ENCODE measurements at regions not wholly inside any gene's neighbourhood (a gene's known extent, or its start where the extent isn't known, plus 50 kb on each side); places are given as distances from the start of the nearest gene placed in this dataset.

DNA sequence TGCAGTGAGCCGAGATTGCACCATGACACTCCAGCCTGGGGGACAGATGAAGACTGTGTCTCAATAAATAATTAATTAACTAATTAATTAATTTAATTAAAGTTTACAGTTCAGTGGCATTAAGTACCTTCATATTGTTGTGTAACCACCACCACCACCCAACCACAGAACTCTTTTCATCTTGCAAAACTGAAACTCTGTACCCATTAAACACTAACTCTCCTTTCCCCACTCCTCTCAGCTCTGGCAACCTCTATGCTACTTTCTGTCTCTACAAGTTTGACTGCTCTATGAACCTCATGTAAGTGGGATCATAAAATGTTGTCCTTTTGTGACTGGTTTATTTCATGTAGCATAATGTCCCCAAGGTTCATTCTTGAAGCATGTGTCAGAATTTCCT lies 259.3 kb upstream of the MDFIC2 start:
- FAIRE-seq (no peak), DNase-seq (ENCODE audit: low spot score) (no peak)

DNA sequence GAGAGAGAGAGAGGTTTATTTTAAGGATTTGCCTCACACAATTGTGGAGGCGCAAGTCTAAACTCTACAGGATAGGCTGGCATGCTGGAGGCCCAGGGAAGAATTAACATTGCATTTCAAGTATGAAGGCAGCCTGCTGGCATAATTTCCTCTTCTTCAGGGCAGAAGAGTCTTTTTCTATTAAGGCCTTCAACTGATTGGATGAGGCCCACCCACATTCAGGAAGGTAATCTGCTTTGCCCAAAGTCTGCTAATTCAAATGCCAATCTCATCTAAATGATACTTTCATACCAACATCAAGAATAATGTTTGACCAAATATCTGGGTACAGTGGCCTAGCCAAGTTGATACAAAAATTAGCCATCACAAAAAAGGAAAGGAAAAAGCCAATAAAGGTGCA lies 258.1 kb upstream of the MDFIC2 start:
- DNase-seq (ENCODE audit: low spot score) (no peak), FAIRE-seq (no peak)

DNA sequence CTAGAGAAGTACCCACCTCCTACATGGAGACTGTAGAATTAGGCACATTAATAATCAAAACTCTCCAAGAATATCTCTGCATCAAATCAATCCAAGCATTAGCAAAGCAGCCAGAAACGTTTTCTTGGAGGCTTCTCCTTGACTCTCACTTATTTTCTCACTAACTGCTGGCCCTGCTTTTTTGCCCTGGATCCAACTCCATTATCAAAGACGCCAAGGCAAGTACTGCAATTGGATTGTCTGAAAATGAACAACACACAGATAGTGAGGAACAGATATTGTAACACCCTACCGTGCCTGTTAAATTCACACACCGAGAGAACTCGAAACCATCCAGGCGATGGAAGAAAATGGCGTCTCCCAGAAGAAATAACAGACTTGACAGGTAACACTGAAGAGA lies 256.2 kb upstream of the MDFIC2 start:
- no peak for FAIRE-seq
- no peak for DNase-seq (ENCODE audit: low spot score)

DNA sequence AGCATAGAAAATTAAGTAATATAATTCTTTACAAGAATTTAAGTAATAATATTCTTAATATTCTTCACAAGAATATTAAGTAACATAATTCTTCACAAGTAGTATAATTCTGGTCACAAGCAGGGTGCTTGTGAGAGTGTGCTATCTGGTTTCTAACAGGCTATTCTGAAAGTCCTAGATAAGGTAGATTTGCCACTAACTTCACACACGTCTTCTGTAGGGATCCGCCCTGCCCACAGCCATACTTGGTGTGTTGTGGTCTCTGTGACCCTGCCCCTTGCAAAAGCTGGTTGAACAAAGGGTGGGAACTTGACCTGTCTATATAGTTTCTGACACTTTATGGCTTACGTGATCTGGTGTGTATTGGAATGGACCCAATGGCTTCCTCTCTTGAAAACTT lies 253.4 kb upstream of the MDFIC2 start:
- no peak for DNase-seq (ENCODE audit: low spot score)
- FAIRE-seq: no peak

DNA sequence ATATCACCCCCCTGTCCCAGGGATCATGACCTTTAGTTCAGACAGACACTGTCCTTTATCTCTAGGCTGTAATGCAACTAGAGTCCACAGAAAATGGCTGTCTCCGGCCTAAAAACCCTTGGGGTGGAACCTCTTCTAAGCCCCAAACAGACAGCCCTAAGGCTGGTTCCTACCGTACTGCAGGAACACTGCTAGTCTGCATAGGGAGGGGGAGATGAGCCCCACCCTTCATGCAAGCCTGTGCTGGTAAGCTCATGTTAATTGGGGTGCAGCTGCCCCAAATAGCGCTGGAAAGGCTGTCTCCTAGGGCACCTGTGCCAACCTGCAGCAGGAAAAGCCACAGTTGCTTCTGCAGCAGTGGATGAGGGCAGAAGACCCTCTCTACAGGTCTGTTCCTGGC lies 252.1 kb upstream of the MDFIC2 start:
- FAIRE-seq: no peak

DNA sequence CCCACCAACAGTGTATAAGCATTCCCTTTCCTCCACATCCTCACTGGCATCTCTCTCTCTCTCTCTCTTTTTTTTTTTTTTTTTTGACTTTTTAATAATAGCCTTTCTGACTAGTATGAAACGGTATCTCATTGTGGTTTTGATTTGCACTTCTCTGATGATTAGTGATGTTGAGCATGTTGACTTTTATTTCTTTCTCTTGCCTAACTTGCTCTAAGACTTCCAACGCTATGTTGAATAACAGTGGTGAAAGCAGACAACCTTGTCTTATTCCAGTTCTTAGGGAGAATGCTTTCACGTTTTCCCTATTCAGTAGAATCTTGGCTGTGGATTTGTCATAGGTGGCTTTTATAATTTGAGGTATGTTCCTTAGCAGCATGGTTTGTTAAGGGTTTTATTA lies 249.4 kb upstream of the MDFIC2 start:
- DNase-seq (ENCODE audit: low spot score) (no peak), FAIRE-seq (no peak)

More for the DNA sequence above, 252.1 kb upstream of the MDFIC2 start:
- no peak for DNase-seq (ENCODE audit: low spot score)

DNA sequence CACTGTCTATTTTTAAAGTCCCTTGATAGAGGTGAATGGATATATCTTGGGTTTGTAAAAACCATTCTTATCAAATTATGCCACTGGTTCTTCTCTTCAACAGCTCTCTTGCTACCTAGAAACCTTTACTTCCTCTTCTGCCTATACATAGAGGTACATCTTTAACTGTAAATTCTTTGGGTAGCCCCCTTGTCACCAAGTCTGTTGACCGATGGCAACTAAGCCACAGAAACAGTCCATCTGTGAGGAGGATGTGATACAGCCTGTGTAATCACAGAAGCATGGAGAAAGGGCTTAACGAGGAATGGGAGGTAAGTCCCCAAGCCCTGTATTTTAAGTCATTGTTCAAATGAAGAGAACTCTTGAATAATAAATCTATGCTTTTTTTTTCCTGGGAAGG lies 246.5 kb upstream of the MDFIC2 start:
- DNase-seq (ENCODE audit: low spot score) (no peak), FAIRE-seq (no peak)

DNA sequence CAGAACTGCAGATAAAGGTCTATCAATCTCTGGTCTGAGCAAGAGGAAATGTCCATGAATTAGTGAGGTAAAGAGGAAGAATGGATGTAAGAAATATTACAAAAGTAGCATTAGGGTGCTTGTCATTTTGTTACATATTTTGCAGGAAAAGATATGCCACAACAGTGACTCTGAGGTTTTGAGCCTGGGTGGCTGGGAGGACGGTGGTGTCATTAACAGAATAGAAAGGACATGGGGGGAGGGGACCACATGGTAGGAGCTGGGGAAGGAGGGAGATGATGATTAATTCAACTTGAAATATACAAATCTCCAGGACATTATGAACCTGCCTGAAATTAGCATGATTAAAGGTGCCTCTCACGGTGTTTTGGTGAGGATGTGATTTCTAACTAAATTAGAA lies 245.5 kb upstream of the MDFIC2 start:
- FAIRE-seq: no peak
- no peak for DNase-seq (ENCODE audit: low spot score)

DNA sequence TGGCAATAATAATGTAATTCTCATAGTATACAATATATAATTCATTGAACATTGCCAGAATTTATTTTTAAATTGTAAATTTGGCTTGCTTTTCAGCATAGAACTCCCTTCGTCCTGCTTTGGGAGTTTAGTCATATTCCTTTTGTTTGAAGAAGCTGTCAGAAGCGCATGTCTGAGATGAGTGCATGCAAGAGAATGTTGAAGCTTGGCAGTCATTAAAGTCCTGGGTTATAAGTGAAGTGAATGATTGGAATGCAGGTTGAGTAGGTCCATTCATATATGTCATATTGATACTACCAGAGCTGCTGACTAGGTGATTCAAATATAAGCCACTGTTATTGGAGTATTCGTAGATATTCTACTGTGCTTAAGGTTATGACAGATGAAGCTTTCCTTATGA lies 243.6 kb upstream of the MDFIC2 start:
- DNase-seq (ENCODE audit: low spot score): no peak
- no peak for FAIRE-seq

DNA sequence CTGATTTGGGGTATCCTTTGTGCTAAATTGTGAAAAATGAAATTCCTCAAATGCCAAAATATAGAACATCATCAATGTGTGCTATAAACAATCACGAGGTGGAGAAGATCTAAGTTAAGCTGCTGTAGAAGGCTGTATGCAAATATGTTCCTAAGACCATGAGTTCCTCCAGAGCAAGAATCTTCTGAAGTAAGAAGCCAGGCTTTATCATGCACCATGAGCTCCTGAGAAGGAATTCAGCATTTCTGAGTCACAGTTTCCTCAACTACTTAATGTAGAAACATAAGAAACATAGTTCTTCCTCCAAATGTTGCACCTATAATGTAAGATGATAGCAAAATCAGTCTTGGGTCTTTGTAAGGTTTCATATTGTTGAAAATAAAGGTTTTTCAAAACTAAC lies 241.7 kb upstream of the MDFIC2 start:
- DNase-seq (ENCODE audit: low spot score): no peak
- FAIRE-seq: no peak

DNA sequence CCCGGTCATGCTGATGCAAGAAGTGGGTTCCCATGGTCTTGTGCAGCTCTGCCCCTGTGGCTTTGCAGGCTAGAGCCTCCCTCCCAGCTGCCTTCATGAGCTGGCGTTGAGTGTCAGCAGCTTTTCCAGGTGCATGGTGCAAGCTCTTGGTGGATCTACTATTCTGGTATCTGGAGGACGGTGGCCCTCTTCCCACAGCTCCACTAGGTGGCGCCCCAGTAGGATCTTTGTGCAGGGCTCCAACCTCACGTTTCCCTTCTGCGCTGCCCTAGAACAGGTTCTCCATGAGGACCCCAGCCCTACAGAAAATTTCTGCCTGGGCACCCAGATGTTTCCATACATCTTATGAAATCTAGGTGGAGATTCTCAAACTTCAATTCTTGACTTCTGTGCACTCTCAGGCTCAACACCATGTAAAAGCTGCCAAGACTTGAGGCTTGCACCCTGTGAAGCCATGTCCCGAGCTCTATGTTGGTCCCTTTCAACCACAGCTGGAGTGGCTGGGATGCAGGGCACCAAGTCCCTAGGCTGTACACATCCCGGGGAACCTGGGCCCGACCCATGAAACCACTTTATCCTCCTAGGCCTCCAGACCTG lies 238.4 kb upstream of the MDFIC2 start:
- peak; percentile 10 for DNase-seq (ENCODE audit: low spot score)
- FAIRE-seq: no peak

DNA sequence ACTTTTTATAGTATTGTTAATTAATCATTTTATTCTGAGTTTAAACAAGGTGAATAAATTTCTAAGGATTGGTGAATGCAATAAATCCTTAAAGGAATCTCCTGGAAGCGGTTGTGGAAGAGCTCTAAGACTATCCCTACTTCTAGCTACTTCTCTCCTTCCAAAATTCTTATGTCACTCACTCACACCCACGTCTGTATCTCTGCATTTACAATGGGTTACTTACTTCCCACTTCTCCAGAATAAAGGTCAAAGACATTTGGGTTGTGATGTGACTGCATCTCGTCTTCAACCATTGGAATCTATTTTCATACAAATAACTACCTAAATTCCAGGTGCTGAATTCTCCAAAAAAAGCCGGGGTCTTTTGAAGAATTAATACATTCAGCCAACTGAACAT lies 234.2 kb upstream of the MDFIC2 start:
- DNase-seq (ENCODE audit: low spot score) (no peak), FAIRE-seq (no peak)

DNA sequence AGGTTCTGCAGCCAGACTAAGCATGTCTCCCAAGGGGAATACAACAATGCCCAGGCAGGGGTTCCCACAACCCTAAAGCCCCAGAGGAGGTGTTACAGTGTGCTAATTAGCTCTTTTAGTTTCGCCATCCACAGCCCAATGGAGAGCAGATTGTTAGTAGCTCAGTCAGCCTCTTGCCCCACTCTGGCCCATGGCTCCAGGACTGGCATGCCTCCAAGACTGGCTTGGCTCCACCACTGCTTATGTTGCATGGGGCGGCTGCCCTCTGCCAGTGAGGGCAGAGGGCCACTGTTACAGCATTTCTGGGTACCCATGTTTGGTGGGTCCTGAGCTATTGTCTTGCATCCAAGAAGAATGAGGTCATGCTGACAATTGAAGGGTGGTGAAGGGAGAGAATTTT lies 231.1 kb upstream of the MDFIC2 start:
- FAIRE-seq: no peak

DNA sequence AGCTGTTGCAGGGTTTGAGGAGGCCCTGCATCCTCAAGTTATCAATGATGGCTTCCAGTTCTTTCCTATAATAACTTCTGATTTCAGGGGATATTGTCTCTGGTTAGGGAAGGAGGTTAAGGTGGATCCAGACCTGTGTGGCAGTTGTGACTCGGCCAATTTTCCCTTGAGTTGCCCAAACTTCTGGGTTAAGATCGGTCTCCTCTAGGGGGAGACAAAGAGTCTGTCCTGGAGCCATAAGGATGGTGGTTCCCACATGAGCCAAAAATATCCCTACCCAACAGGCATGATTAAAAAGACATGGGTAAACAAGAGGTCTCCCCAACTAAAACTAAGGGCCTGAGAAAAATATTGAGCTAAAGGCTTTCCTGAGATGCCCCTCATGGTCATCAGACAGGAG lies 227.5 kb upstream of the MDFIC2 start:
- FAIRE-seq: no peak
- no peak for DNase-seq (ENCODE audit: low spot score)

More for the DNA sequence above, 231.1 kb upstream of the MDFIC2 start:
- no peak for DNase-seq (ENCODE audit: low spot score)

DNA sequence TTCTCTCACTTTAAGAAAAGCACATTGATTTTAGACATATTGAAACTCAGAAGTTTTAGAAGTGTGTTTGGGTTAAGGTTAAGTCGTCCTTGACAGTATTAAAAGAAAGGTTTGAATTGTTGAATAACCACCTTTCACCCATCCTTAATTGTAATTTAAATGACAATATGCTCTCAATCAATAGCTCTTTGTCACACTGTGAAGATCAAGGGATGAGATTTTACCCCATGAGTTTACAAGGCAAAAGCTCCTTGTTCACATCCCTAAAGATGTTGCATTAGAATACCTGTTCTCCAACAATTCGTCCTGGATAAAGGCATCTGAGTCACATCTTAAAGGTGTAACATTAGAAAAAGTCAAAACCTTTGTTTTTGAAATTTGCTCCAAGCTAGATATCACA lies 220.4 kb upstream of the MDFIC2 start:
- DNase-seq (ENCODE audit: low spot score): no peak
- no peak for FAIRE-seq

DNA sequence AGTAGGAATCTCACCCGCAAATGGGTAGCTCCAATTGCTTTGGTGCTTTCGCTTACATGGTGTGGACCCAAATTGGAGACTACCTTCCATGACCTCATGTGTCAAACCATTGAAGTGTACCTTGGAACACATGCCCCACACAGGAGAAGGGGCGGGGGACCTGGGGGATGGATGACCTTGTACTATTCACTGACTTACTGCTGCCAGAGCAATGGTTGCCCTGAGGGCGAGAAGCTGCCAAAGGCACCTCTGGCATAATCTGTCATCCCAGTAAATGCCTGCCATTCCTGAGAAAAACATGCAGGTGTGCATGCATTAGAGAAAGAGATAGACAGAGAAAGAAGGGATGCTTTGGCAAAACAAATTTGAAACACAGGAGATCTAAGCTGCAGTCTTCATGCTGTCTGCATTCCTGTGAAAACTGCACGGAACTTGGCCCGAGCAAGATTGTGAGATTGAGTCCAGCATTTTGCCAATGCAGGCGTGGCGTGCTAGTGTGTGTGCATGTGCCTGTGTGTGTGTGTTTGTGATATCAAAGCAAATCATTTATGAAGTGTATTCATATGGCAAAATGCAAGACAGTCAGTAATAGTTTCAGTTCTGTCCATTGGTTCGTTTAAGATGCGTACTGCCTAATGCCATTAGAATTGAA lies 219.5 kb upstream of the MDFIC2 start:
- DNase-seq (ENCODE audit: low spot score): no peak
- no peak for FAIRE-seq

DNA sequence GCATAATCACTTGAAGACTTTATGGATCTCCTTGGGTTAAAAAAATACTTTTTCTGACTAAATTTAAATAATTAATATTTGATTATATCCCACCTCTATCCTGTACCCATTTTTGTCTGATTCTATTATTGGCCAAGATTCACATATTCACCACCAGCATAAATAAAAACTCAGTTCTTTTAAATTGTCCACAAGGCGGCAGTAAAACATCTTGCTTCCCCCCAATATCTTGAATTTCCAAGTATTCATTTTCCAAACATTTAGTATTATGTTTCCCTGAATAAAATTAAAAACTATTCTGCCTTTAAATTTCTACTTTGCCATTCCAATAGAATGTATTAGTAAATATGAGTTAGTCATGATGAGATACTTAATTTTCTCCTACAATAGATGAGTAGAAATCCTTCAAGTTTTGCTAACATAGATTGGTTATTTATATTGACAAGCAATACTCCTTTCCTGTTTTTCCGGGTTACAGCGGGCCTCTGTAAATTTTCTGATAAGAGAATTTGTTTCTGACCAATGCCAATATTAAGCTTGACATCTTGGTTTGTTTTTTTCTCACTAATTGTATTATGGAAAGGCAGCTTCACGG lies 218.7 kb upstream of the MDFIC2 start:
- no peak for FAIRE-seq

DNA sequence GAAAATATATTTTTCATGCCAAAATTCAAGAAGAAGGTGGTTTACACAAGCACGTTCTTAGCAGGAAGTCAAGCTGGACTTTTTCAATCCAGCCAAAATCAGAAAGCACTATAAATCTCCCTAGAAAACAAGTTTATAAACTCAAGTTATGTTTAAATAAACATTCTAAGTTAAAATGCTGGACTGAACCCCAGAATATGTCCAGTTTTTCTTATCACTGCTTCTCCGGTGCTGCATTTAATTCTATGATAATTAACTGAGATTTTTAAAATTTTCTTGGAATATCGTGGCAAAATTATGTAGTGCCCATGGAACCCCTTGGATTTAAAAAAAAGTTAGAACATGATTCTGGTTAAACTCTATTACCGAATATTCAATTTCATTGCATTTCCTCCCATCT lies 218.2 kb upstream of the MDFIC2 start:
- DNase-seq (ENCODE audit: low spot score) (no peak), FAIRE-seq (no peak)

More for the DNA sequence above, 218.7 kb upstream of the MDFIC2 start:
- peak; percentile 19 for DNase-seq (ENCODE audit: low spot score)

DNA sequence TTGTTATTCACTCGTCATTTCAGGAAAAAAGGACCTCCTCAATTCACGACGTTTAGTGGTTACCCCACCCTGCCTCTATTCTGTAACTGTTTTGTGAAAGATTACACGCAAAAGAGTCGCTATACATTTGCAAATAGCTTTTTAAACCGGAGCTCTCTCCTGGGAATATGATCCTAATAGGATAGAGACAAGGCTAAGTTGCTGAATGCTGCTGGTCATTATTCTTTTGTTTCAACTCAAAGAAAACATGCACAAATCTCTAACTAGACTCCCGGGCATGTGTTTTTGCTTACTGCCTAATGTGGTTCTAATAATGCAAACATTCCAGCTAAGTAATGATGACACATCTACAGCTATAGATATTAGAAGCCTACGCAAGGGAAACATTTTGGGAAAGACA lies 214.6 kb upstream of the MDFIC2 start:
- DNase-seq (ENCODE audit: low spot score) (no peak), FAIRE-seq (no peak)

DNA sequence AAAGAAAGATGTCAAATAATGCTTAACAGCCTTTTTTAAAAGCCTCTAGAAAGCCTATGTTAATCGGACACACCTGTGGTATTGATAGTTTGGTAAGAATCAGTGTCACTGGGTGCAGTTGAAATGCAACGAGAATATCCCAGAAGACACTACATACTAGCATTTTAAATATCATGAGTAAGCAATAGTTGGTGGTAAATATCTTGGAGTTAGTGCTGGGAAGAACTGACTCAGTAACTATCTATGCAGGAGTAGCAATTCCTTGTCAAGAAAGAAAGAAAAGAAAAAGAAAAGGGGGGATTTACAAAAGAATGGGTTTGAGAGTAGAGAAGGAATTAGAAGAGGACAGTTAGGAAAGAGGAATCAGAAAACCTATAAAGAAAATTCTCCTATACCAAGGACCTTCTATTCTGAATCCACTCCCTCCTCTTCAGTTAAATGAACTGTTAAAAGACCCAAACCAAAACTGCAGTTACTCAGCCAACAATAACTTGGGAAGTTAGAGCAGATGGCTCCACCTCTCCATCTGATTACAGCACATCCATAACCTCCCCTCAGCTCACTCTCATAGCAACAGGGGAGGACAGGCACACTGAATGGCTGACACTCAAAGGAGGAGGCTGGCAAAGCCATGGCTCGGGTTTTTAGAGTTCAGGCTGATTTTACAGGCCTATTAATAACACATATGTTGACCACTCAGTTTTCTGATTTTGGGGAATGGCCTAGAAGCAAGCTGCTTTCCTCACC lies 207.6 kb upstream of the MDFIC2 start:
- FAIRE-seq (no peak), DNase-seq (ENCODE audit: low spot score) (no peak)

DNA sequence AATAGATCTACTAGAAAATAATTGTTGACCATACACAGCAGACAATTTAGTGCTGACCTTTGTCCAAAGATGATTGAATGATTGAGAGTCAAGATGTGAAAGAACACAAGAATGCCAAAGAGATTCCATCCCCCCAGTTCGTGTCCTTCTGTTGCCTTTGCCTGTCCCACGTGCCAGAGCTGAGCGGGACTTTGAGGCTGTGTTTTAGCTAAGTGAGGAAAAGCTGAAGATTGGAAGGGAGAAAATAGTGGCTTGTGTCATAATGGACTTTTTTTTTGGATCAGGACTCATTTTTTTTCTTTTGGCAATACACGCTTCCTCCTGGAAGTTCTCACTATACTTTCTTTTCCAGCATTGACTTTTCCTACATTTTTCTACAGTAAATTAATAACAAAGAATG lies 206.6 kb upstream of the MDFIC2 start:
- DNase-seq (ENCODE audit: low spot score): no peak
- FAIRE-seq: no peak

DNA sequence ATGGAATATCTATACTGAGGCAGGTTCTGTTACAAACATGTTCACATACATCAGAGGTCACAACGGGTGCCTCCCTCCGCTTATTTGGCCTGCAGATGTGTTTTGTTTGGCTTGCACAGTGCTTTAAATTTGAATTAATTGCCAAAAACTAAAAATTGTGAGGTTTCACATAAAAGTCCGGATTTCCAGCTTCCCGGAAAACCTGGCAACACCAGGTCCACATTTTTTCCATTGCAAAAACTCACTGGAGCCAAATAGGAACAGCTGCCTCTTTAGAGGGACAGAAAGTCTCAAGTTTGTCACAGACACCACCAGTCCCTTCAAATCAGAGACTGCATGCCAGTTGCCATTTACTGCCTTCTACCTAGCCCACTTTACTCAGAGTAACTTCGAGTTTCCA lies 205.9 kb upstream of the MDFIC2 start:
- DNase-seq (ENCODE audit: low spot score): no peak
- FAIRE-seq: no peak

Measured in urothelium cell line (cell line).